ENCODE measurements at regions not wholly inside any gene's neighbourhood (a gene's known extent, or its start where the extent isn't known, plus 50 kb on each side); places are given as distances from the start of the nearest gene placed in this dataset.

DNA sequence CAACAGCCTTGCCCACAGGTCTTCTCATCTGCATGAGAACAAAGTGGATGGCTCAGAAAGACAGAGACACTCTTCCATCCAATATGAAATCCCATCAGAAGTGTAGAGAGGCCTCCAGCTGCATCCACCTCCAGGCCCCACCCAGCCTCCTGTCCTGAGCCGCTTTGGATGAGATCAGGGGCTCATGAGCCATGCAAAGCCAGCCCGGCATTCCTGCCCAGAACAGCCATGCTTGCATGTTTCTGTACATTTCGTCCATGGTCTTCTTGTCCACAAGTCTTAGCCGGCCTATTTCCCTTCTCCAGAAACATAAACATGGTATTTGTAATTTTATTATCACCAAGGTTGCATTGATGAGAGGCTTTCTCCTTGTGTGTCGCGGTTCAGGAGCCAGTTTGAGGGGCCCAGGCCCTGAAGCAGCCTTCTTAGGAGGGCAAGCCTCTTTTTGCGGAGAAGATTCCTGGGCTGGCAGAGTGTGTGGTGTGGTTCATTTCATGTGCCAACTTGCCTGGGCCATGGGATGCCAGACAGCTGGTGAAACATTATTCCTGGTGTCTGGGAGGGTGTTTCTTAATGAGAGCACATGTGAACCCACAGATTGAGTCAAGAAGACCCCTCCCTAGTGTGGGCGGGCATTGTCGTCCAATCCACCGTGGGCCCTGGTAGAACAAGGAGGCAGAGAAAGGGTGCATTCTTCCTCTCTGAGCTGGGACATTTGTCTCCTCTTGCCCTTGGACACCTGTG lies 928.9 kb downstream of the TBC1D22A start:
- no peak for DNase-seq

DNA sequence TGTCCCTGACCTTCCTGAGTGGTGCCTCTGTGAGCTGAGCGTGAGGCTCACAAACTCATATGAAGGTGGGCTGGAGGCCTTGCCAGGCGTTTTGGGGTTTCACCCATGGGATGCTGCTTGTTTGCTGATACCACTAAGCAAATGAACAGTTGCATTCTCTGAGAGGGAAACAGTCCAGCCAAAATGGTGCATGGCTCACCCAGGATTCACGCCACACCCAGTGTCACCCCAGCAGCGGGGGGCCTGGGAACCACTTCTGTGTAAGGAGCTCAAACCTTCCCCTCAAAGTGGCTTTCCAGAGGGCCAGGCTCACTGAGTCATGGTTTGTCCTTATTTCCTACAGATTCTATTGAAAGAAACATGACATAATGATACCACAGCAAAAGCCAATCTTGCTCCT lies 928.1 kb downstream of the TBC1D22A start:
- DNase-seq = no peak

DNA sequence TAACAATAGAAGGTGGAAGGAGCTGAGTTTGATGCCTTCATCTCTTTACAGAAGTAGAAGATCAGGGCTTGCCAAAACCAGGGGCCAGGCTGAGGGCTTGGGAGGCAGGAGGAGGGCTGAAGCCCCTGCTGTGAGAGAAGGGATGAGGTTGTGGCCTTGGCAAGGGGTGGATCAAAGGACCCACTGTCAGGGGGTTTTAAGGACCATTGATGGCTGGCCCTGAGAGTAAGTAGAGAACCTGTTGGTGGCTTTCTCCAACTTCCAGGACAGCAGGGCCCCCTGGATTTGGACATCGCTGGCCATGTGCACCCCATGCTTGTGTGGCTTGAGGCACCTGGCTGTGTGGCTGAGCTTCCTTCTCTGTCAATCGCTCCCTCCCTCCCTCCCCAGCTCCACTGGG lies 927.7 kb downstream of the TBC1D22A start:
- no peak for DNase-seq

DNA sequence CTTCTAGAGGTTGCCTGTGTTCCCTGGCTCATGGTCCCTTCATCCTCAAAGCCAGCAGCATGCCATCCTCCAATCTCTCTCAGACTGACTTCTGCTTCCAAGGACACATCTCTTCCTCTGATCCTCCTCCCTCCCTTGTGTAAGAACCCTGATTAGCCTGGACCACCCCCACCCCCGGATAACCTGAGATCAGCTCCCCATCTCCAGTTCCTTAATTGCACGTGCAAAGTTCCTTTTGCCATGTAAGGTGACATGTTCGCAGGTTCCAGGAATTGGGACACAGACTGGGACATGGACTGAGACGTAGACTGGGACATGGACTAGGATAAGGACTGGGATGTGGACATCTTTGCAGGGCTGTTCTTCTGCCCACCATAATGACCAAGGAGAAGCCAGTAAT lies 925.3 kb downstream of the TBC1D22A start:
- DNase-seq = no peak

DNA sequence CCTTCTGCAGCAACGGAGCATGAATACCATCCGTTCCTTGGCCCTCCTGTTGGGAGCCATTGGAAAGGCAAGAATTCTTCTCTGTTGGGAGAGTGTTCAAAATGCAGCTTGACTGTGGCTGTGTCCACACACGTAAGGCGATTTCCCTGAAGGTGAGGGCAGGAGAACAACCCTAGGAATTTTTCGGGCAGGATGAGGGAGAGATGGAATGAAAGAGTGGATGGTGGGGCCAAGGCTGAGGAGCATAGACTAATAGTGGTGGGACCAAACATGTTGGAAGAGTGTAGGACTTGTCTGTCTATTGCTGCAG lies 924.9 kb downstream of the TBC1D22A start:
- DNase-seq = no peak

DNA sequence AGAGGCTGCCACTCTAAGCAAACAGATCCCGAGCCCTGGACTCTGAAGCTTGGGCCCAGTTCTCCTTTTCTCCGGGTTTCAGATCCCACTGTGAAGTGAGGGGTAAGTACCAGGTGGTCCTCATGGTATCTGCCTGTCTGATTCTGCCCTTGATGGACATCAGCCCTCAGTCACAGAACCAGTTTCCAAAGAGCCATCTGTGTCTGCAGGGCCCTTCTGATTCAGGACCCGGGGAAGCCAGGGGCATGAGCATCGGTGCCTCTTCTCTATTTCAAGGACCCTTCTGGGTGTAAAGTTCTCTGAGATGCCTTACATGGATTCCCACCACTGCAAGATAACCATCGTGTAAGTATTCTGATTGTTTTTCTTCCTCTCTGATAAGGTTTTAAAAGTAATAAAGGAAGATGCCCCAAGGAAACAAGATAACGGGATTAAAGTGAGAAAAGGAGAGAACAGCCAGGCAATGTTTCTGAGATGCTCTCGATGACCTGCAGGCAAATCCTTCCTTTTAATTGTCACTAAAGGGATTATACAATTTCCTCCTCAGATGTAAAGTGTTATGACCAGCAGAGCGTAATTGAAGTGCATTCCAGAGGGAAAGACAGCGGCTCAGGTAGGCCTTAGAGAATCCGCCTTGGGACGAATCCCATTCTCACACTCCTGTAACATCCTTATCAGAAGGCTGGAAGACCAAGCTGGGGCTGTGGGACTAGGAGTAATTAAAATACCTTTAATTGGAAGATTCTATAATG lies 924.3 kb downstream of the TBC1D22A start:
- DNase-seq = no peak

DNA sequence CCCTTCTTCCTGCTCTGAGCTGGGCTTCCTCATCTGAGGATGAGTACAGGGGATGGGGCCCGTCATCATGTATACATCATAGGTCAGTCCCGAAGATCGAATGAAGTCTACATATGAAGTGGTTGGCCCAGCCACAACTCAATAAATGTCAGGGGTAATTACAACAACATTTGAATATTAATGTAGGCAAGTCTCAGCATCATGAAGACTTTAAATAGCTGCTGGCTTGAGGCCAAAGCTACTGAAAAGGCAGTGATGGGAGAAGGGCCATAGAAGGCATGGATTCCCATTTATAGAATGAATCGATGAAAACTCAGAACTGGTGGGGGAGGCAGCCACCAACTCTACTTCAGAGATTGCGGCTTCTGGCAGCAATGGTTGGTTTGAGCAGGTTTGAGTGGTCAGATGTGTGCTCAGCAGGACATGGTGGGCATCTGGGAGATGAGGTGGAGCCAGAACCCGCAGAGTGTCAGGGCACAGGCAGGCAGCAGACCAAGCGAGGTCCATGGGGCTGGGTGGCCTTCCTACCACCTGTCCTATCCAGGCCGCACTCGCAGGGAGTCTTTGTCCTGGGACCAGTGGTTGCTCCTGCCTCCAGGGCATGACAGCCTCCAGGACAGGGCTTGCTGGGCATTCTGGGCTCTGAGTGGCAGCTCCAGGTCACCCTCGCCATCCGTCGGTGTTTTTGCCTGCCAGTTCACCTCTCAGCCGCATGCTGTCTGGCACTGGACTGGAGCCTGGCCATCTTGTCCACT lies 919.1 kb downstream of the TBC1D22A start:
- DNase-seq = no peak

DNA sequence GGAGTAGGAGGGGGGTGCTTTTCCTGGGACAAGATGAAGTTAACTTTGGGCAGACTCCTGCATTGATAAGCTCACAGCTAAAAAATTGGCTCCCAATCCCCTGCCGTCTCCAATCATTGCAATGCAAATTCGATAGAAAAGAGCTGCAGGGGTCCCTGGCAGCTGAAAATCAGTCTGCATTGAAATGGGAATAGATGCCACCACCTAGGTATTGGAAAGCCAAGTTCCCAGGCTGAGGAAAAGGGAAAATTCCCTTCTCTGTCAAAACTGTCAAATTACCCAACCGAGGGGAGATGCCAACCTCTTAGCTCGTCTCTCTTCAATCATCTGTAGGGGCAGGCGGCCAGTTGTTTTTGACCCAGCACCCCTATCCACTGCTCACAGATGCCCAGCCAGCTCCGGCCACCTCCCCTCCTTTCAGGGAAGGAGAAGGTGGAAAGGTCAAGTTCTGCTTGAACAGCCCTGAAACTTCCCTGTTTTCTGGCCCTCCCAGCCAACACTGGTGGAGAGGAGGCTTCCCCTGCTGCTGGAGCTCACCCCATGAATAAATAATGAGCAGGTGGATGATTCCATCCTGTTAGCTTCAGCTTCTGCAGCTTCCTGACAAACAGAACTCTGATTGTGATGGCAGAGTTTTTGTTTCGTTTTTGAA lies 916.3 kb downstream of the TBC1D22A start:
- no peak for DNase-seq

DNA sequence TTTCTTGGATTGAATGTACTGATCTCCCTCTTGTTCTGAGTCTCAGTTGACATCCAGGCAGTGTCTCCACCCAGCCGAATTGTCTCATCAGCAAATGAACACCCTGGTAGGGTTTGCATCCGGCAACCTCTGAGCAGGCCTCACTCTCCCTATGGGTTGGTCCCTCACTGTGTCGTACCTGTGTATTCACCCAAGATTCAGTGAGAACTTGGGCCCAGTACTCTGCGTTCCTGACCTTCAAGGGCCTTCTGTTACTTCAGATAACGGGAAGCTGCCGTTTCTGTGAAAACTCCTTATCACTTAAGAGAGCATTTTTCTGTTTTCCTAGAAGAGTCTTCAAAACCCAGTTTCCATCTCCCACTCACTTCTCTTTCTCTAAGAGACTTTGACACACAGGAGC lies 915.6 kb downstream of the TBC1D22A start:
- DNase-seq = no peak

DNA sequence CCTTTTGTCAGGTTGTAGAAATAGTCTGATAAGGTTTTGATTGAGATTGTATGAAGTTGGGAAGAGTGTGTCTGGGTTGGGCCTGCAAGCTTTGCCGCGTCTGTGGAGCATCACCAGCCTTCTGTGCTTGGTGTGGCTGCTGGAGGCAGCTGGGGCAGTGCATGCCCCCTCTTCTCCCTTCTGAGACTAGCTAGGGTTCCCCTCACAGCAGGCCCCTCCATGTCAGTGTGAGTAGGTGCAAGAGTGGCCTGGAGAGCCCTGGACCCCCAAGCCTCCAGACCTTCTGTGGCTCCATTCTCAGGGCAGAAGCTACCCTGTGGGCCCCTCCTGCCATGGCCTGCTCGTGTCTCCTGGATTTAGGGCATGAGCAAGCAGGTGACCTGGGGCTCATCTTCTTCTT lies 914.2 kb downstream of the TBC1D22A start:
- DNase-seq = no peak

DNA sequence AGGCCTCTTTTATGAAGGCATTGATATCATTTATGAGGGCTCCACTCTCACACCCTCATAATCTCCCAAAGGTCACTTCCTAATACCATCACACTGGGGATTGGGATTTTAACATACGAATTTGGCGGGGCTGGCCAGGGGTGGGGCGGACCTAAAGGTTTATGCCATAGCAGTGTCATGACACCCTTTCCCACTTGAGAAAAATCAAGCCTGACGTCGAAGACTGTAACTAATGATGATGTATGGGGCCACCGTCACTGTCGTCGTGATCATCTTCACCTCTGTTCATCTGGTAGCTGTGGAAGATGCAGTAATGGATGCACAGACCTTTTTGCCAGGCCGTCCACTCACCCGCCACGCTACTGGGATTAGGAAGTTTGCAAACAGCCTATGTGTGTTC lies 912.1 kb downstream of the TBC1D22A start:
- no peak for DNase-seq

DNA sequence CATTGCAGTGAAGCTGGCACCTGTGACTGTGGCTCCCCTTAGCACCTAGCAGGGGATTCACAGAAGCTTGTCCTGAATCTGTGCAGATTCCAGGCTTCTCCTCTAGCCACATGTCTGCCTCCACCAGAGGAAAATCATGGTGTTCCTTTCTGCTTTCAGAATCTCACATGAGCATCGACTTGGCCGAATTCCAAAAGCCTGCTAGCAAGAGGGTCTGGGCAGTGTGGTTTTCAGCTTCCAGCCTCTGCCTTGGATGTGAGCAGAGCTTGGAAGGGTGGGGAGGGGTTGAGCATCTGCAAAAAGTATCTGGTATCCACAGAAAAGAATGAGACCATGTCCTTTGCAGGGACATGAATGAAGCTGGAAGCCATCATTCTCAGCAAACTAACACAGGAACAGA lies 911.1 kb downstream of the TBC1D22A start:
- DNase-seq = no peak

DNA sequence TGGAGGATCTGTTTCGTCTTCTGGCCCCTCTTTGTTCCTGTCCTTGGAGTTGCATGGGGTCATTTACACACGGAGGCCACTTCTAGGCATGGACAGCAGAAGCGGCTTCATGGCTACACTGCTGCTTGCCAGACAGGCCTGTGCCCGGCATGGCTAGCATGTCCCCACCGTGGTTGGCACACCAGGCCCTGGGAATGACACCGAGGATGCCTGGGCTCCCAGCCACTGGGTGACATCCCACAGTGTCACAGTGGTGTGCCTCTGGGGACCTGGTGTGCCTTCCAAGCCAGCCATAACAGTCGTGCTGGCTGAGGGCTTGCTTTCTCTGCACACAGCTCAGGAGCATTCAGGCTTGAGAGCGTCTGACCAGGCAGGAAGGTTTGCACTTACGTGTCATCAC lies 910.1 kb downstream of the TBC1D22A start:
- no peak for DNase-seq

DNA sequence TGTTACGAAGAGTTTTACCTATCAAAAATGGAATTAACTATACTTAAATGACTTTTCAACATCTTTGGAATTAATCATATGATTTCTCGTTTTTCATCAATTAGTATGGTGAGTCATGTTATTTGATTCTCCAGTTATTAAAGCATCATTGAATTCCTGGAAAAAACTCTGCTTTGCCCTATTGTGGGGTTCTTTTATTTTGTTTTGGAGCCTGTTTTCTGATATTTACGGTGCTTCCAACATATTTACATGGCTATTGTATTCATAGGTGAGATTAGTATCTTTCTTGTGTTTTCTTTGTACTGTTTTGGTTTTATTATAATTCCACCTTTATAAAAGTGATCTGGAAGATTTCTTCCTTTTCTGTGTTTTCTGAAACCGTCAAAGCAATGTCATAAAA lies 902.7 kb downstream of the TBC1D22A start:
- DNase-seq = no peak

DNA sequence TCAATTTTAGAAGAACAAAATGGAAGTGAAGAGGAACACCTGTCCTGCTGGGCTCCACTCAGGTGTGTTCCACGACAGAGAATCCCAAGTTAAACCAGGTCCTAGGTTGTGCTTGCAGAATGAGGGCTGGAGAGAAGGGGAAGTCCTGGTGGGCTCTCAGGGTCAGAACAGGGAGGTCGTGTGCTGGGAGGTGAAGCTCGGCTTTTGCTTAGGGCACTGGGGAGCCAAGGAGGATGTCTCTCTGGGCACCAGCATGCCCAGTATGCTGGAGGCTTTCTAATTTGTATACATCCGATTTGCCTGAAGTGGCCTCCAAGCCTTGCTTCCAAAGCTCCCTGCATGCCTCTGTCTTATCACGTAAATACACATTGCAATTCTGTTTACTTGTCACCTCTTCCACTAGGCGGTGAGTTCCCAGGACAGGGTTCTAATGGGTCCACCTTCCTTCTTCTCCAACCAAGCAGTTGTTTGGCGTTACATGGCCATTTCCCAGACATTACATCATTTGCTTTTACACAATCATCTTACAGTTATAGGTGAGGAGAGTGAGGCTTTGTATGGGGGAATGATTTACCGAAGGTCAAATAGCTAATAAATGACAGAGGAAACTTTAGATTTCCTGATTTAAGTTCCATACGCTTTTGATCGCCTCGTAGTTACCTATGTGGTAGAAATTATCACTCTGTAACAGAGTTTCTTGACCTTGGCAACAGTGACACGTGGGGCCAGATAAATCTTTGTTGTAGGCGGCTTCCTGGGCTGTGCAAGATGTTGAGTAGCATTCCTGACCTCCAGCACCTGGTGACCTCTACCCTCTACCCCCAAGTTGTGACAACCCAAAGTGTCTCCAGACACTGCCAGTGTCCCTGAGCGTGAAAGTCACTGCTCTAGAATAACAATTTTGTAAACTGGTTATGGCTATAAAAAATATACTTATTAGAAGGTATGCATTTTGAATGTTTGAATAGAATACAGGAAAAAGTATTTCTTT lies 901.5 kb downstream of the TBC1D22A start:
- DNase-seq = no peak

DNA sequence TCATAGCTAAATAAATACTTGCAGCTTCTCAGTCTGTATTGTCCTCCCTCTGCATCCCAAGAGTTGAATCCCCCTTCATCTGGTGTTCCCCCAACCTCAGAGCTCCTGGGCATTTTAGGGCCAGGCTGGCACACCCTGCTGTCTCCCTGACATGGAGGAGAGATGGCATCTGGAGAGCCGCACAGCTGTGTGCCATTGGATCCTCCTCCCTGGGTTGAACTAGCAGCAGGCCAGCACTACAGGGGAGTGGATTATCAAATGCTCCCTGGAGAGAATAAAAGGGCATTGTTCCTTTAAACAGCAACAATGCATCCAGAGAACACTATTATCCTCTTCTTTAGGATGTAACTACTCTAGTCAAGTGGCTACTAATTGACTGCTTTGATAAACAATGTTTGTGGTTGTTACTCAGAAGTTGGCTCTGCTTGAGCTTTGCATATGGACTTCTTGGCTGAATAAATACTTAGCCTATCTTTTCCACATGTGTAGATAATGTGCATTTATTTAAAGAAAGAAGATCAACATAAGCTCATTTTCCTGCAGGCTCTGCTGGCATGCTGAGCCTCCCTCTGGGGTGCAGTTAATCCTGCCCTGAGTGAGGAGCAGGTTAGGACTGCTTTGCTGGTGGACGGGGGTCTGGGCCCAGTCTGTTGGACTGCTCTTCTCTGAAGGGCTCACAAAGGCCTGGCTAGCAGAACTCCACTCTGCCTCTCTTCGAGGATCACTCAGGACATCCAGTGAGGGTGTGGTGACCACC lies 897.2 kb downstream of the TBC1D22A start:
- no peak for DNase-seq

DNA sequence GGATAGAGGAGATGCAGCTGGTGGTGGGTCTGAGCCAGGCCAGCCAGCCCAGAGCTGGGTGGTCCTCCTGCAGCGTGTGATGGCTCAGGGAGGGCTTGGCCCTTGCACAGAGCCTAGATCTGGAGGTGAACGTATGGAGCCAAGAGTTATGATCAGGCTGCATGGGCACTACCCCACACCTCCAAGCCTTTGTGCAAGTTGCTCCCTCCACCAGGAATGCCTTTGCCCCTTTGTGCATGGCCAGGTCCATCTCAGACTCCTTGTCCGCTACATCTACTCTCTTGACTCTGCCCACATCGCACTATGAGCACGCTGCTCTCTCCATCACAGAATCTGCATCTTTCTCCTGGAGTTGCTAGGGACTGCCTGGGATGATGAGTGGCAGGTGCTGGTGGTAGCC lies 895.7 kb downstream of the TBC1D22A start:
- DNase-seq = no peak

DNA sequence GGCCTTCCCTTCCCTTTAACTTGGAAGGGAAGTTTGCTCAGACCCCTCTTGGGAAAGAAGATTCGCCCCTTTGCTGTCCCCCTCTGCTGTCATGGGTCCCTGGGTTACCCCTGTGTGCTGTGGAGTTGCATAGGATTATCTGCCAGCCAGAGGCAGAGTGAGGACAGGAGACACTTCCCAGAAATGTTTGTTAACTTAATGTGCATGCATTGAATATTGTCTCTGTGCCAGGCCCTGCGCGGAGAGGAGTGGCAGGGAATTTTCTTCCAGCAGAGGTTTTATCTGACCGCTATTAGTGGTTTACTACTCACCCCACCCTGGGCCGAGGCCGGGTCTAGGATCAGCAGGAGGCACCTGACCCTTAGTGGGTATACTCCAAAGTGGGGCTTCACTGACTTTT lies 894.8 kb downstream of the TBC1D22A start:
- DNase-seq = no peak

DNA sequence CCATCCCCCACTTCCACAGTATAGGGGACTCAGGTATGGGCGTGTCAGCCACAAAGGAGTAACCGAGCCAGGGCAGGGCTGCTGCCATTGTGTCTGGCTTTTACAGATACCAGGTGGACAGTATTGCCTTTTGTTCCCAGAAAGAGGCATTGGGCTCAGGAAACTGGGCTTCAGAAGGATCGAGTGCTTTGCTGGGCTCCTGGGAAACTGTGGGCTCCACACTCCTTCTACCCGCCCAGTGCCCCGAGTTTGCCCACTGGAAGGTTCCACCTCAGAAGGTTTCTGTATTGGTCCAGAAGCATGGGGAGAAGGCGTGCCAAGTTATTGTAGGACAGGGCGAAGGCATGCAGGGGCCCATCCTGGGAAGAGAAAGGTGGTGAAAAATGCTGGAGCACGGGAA lies 894.4 kb downstream of the TBC1D22A start:
- no peak for DNase-seq

DNA sequence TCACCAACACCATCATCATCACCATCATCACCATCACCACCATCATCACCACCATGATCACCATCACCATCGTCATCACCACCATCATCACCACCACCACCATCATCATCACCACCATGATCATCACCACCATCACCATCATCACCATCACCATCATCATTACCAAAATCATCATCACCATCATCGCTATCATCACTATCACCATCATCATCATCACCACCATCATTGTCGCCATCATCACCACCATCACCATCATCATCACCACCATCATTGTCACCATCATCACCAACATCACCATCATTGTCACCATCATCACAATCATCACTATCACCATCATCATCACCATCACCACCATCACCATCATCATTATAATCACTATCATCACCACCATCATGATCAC lies 893.5 kb downstream of the TBC1D22A start:
- DNase-seq = no peak

DNA sequence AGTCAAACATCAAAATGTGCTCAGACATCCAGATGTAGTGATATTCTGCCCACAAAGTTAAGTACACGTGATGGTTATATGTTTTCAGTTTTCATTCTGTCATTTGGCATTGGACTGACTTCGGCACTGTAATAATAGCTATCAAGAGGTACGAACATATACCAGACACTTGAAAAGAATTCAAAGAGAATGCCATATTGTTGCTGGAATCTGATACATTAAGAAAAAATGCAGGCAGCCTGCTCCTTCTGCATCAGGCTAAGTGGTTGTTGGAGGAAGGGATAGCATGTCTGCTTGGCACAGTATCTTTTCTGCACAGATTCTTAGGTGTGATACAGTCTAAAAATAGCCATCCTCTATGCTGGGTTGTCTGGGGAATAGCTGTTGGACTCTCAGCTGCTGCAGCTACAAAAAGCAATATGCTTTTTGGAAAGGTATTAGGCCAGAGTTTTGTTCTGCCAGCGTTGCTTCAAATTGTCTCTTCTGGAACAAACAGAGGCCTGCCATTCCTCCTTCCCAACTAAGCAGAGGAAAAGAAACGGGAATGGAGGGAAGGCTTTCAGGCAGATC lies 892.6 kb downstream of the TBC1D22A start:
- DNase-seq = no peak

All from NCI-H1417 treated with DMSO at 0.1 percent for 48 hours (cell line).